Esophagus mucosa (tissue), 1 donor: ENCODE measurements at regions not wholly inside any gene's neighbourhood (a gene's known extent, or its start where the extent isn't known, plus 50 kb on each side); places are given as distances from the start of the nearest gene placed in this dataset.
"Not testable (repeated sequence)": the region's sequence is repeated elsewhere in the genome, so short reads cannot be mapped to it uniquely, and the experiment has no call there.

Source experiments
- ATAC-seq: fragments of 200-7000 bp; cut with Tn5 transposase; one replicate; pipeline ENCODE4 v1.9.1; 2020
- donor health status: DM: yes; HTN: yes; CAD: no.

DNA sequence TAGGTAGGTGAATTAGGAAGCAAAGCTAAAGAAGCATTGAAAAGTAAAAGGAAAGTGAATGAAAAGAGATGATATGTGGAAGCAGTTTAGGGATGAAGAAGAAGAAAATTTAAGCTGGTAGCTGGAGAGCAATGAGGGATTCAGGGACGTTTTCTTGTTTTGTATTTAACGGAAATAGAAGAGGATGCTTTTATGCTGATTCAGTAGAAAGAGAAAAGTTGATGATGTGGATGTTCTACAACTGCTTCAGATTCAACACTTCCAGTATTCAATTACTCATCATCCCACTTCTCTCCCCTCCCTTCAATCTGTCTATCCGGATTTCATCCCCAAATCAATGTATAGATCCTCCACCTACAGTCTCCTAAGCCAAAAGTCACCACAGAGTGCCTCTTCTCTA lies 448.2 kb upstream of the CCDC54 start:
- ATAC-seq = no peak

DNA sequence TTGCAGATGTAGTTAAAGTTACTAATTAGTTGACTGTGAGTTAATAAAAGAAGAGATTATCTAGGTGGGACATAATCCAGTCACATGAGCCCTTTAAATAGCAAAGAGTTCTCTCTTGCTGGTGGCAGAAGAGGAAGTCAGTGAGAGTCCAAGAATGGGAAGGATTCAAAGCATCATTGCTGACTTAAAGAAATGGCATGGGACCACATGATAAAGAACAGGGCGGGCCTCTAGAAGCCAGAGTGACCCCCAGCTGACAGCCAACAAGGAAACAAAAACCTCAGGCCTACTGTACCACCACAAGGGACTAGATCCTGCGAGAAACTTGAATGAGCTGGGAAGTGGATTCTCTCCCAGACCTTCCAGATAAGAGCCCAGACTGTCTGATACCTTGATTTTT lies 447.2 kb upstream of the CCDC54 start:
- ATAC-seq = no peak

- ATAC-seq = no peak
Measured at GRCh38 chr3:106931904-106932303, 445.3 kb upstream of the CCDC54 start.

DNA sequence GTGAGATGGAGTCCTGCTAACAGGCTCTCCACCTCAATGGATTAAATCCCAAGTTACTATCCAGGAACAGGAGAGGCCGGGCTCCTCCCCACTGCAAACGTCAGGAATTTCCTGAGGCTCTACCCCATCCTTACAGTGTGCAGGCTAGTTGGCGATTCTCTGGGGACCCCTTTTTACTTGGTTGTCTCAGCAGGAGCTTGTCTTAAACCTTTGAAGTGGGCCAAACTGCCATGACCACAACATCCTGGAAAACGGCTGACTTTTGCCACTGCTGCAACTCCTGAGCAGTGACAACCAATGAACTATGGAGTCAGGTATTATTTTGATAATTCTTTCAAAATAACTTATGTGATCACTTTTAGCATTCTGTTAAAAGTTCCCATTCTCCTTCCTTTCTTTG lies 440.9 kb upstream of the CCDC54 start:
- ATAC-seq = no peak

GRCh38 chr3:106942051-106942450 lies 435.2 kb upstream of the CCDC54 start:
- ATAC-seq = no peak

GRCh38 chr3:106943071-106943470 lies 434.2 kb upstream of the CCDC54 start:
- no peak for ATAC-seq

- ATAC-seq = no peak
Measured at GRCh38 chr3:106945435-106945834, 431.8 kb upstream of the CCDC54 start.

GRCh38 chr3:106946866-106947265 lies 430.4 kb upstream of the CCDC54 start:
- no peak for ATAC-seq

- ATAC-seq = no peak
Measured at GRCh38 chr3:106957029-106957428, 420.2 kb upstream of the CCDC54 start.

GRCh38 chr3:106962993-106963392 lies 414.2 kb upstream of the CCDC54 start:
- ATAC-seq = no peak

DNA sequence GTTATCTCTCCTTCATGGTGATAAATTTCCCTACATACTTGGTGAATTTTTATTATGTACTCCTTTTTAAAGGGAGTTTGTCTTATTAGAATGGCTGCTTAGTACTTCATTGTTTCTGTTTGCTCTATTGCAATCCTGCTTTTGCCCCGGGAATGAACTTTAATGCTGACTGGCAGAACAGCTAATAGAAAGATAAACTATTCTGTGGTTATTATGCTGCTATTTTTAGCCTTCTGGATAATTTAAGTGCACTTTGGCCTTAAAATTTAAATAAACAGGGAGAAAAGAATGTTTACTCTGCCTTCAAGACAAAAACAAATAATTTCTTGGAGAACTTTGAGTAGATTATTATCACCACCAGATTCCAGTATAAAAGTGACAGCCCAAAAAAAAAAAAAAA lies 413.8 kb upstream of the CCDC54 start:
- ATAC-seq = no peak

- no peak for ATAC-seq
Measured at GRCh38 chr3:106965307-106965706, 411.9 kb upstream of the CCDC54 start.

DNA sequence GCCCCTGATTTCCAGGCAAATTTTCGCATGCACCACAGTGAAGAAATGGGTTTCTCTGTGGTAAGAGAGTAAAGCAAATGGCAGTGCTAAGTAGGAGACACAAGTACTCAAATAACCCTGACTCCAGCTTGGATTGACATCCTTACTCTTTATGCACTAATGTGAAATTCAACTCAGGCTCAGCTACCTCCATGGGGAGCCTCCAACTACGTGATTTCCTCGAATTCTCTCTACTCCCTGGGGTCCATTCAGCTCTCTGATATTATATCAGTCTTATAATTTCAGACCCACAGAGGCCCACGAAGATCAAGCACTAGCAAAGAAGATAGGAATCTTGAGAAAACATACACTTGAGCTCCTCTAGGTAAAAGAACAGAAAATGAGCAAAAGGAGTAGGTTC lies 407.6 kb upstream of the CCDC54 start:
- ATAC-seq = no peak

GRCh38 chr3:106981392-106981791 lies 395.8 kb upstream of the CCDC54 start:
- ATAC-seq = no peak

DNA sequence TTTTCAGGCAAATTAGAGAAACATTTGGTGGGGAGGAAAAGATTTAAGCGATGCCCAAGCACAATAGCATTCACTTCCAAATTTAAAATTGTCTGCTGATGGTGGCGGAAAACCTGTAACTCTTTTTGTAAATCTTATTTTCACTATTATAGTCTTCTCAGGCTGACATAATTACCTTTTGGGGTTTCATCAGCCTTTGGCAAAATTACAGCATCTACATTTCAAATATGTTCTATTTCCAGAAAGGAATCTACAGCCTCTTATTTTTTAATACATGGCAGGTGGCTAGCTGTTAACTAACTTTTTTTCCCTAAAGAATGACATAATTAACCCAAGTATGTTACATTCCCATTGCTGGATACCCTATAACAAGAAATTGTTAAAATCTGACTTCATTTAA lies 391.5 kb upstream of the CCDC54 start:
- ATAC-seq = no peak

GRCh38 chr3:106998841-106999682 lies 378.2 kb upstream of the CCDC54 start:
- ATAC-seq = not testable (repeated sequence)

DNA sequence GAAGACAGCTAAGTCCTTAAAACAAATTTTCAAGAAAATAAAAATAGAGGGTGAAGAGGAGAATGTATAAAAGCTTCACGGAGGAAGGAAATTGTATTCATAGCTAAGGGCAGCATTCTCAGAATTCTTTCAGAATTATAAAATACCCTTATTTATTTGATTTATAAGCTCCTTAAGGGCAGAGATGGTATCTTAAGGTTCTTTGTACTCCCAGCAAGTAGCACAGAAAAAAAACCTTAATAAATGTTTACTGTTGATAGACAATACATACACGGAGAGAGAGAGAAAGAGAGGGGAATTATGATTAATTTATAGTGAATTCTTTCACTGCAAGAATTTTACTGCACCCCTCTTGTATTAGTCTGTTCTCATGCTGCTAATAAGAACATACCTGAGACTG lies 375.6 kb upstream of the CCDC54 start:
- no peak for ATAC-seq

GRCh38 chr3:107005352-107005751 lies 371.9 kb upstream of the CCDC54 start:
- ATAC-seq = not testable (repeated sequence)

- ATAC-seq = no peak
Measured at GRCh38 chr3:107008213-107008612, 369.0 kb upstream of the CCDC54 start.

GRCh38 chr3:107013641-107014040 lies 363.6 kb upstream of the CCDC54 start:
- ATAC-seq = no peak

DNA sequence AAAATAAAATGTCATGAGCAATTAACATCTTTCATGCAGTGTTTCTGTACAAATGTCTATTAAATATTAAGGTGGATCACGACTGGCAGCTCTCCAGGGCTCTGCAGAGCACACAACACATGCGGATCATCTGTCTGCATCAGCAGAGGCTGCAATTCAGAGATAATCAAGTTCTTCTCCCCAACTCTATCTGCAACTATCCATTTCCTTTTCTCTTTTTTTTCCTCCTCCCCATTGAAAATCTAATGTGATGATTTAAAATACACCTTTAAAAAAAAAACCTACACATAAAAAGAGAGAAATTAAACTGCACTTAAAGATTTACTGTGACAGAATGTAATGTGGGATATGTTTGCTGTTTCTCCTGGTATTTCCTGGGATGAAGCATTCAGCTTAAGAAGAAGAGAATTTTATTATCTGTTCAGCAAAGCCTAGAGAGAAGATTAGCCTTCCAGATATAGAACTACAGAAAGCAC lies 352.6 kb upstream of the CCDC54 start:
- no peak for ATAC-seq

DNA sequence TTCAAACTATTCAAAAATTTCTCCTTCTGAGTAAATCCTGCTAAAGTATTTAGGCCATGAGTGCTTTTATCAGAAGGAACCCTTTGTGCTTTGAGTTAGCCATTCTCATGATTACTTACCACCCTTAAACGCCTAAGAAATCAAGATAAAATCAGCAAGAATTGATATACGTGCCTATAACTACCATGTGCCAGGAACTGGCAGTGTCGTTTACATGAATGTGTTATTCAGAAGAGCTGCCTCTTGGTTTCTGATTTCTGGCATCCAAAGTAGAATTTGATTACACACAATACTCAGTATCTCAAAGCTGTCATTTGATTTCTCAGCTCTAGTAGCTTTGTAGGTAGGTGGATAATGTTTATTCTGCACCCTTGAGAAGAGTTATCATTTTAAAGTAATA lies 351.3 kb upstream of the CCDC54 start:
- ATAC-seq = no peak

- no peak for ATAC-seq
Measured at GRCh38 chr3:107028086-107028485, 349.2 kb upstream of the CCDC54 start.

DNA sequence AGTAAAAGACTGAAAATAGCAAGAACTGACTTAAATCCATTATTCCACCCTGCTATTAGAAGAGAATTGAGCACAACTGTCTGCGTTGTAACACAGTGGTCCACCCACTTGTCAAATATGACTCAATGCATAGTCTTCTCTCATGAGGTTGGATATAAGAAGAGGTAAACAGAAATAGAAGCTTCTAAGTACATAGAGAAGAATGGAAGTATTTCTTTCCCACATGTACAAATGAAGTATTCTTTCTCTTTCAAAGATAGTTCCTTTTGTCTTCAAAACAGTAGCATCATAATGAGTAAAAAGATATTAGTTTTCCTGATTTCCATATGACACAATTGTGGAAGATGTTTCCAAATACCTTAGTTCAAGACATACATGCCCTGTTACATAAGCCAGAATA lies 348.6 kb upstream of the CCDC54 start:
- no peak for ATAC-seq

- ATAC-seq = no peak
Measured at GRCh38 chr3:107032111-107032510, 345.1 kb upstream of the CCDC54 start.
